GM19025 (cell line): ENCODE measurements at regions not wholly inside any gene's neighbourhood (a gene's known extent, or its start where the extent isn't known, plus 50 kb on each side); places are given as distances from the start of the nearest gene placed in this dataset.

Source experiments
- ATAC-seq: cut with Tn5 transposase; IDR thresholded peaks from one replicate; pipeline ENCODE4 v1.9.1; 2021; ENCODE audit warnings: mild to moderate bottlenecking, low read depth, moderate library complexity; ENCODE audit not compliant: unreplicated experiment

DNA sequence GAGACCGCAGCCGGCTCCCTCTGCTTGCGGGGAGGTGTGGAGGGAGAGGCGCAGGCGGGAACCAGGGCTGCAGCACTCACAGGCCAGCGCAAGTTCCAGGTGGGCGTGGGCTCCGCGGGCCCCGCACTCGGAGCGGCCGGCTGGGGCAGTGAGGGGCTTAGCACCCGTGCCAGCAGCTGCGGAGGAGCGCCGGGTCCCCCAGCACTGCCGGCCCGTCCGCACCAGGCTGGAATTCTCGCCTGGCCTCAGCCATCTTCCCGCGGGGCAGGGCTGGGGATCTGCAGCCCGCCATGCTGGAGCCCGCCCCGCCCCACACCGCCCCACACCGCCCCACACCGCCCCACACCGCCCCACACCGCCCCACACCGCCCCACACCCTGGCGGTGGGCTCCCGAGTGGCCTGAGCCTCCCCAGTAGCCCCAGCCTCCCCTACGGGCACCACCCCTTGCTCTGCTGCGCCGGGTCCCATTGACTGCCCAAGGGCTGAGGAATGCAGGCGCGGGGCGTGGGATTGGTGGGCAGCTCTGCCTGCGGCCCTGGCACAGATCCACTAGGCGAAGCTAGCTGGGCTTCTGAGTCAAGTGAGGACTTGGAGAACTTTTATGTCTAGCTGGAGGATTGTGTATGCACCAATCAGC lies 123.9 kb upstream of the MGAT5 start:
- ATAC-seq, result no peak

DNA sequence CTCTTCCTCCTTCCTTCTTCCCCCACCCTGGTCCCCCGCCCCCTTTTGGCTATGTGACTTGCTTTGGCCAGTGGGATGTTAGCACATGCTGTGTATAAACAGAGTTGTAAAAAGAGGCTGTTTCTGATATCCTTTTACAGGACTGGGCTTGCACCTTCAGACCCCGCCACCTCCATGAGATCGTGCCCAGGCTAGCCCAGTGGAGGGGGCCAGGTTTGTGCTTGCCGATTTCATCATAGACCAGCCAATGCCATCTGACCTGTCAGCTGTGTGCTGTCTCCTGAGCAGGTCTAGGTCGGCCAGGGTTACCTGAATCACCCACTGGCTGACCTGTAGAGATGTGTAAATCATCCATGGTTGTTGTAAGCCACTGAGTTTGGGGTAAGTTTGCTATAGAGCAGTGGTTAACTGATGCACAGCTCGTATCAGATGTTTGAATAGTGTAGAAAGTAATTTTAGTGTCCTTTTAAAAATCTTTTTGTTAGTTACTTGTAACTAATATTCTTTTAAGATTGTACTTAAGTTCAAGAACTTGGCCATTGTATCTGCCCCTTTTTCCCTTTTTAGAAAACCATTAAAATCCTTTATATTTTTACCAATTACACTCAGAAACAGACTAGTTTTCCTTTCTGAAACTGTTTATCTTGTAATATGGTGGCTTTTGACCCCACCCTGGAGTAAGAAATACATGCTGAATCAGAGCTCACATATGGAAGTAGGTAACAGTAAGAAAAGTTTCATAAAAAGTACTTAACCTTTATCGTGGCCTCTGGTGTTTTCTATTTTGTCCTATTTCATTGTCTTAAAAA lies 122.0 kb upstream of the MGAT5 start:
- ATAC-seq, result no peak

DNA sequence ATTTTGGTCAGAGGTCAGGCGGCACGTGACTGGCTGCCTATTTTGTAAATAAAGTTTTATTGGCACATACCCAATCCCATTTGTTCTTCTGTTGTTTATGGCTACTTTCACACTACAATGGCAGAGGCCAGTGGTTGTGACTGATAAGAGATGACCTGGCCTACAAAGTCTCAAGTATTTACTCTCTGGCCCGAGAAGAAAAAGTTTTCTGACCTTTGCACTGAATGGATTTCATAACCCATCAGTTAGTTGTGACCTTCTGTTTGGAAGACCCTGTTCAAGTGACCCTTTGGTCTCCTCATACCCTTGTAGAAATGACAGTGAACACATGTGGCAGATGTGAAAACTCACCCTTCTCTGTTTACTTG lies 121.4 kb upstream of the MGAT5 start:
- no peak for ATAC-seq

DNA sequence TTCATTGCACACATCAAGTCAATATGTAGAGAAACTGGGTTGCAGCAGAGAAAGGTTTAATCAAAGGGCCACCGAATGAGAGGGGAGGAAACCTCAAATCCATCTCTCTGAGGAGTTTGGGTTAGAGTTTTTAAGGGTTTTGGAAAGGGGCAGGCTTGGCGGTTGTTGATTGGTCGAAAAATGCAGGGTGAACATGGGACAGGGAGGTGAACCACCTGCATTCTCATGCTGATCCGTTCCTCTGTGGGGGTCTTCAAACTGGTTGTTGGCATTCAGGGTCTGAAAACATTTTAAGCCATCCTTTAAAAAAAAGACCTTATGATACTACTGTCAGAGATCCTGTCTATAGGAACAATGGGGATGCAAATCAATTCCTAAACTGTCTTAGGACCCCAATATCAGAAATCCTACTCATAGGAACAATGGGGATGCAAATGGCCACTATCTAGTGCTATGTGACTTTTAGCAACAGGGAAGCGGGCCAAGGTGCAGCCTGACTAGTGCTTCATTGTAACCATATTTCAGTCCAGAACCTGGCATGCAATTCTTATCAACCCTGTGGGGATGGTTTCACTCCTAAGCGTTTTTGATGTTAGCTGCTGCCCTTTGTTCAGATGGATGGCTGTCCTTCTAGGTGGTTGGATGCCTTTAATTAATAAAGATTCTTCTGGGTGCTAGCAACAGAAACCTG lies 120.1 kb upstream of the MGAT5 start:
- ATAC-seq, result no peak

DNA sequence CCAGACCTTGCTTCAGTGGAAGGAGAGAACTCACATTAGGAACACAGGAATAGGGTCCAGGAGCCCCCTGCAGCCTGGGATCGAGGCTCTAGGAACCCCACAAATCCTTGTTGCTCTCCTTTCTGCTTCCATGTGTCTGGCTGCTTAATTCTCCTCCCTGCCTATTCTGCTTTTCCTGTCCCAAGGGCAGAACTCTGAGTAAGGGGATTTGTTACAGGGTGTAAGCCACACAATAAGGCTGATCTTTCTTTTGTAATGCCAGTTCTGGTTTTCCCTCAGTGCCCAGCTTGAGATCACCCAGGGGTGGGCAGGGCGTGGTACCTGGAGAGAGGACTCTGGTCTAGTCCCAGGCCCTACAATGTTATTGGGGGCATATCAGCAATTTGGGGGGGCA lies 119.6 kb upstream of the MGAT5 start:
- no peak for ATAC-seq

DNA sequence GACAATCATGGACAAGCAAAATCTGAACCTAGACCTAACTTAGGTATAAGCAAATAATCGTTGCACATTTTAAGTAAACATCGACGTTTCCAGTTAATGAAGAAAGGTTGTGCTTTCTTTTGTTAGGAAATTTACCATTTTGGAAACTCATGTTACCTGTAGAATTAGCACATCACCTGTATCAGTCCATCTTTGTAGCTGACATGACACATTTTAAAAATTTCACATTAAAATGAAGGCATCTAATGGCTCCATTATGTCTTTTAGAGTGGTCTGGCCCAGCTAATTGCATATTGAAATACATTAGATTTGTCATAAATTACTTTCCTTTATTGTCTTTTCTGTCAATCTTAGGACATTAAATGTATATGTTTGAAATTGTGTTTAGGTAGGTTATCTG lies 119.0 kb upstream of the MGAT5 start:
- no peak for ATAC-seq

DNA sequence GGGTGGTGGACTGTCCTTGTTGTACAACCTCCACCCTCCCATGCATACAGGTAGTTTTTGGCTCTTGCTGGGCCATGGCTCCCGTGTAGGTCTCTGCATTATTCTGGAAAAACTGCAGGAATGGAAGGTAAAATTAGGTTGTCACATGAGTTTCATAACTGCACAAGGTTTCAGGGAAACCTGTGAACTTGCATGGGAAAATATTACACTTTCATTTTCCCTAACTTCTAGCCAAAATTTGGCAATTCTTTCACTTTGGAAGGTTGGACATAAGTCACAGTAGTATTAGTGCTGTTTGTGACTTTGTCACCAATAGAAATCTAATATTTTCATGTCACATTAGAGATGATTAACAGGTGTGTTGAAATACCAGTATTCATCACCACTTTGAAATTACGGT lies 118.1 kb upstream of the MGAT5 start:
- ATAC-seq, result no peak

DNA sequence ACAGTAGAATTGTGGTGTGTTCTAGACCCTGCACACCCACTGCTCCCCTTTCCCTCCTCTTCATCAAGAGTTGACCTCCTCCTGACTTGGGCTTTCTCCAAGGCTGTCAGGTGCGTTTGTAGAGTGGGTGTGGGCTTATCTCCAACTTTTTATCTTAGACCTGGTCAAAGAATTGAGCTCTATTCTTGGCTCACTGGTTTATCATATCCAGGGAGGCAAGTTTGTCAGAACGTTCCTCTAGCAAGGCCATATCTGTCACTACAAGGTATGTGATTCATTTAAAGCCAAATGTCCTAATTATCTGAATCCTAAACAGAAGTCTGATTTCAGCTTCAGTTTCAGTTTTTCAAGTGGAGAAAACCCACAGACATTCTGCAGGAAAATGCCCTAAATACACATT lies 117.1 kb upstream of the MGAT5 start:
- ATAC-seq, result no peak

DNA sequence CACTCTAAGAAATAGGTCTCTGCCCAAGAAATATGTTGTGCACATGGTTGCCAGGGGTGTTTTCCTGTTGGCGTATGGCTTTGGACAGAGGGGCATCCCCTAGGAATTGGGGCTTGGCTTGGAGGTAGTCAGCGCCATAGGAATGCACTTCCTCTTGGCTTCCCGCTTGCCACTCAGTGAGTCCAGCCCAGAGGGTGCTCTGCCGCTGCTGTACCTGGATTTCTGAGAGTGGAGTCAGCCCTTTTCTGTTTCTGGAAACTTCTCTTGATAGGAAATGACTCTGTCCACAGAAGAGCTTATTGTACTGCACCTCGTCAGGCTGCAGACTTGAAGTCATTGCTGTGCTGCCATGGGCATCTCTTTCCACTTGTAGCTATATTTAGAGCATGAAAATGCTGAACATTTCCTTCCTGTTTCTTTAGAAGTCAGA lies 116.7 kb upstream of the MGAT5 start:
- no peak for ATAC-seq

DNA sequence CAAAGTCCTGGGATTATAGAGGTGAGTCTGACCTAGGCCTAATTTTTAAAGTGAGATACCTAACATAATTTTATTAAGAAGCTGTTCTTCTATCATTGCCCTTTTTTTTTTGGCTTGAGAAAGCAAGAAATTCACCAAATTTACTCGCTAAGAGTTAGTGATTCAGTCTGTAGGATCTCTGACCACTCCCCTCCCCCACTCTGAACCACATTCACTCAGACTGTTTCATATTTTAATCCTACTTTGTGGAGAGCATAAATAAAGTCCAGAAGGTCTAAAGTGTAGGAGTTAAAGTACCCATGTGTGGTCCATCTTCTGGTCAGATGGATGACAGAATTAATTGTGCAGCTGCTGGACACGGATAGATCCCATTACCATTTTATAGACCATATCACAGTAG lies 115.8 kb upstream of the MGAT5 start:
- no peak for ATAC-seq

DNA sequence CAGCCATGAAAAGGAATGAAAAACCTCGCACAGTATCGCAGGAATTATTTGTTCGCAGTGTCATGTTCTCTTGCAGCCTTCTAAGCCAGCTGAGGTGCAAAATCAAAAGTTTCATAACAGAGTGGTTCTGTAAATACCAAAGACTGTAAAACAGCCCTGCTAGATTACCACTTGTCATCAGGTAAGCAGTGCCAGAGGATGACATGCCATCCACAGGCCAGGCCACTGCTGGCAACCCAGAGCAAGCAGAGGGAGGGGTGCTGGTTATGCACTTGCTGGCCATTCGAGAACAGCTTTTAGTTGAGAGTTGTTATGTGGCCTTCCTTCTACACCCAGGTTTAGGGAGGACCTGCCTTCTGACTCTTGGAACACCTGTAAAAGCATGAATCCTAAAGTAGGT lies 114.3 kb upstream of the MGAT5 start:
- no peak for ATAC-seq

DNA sequence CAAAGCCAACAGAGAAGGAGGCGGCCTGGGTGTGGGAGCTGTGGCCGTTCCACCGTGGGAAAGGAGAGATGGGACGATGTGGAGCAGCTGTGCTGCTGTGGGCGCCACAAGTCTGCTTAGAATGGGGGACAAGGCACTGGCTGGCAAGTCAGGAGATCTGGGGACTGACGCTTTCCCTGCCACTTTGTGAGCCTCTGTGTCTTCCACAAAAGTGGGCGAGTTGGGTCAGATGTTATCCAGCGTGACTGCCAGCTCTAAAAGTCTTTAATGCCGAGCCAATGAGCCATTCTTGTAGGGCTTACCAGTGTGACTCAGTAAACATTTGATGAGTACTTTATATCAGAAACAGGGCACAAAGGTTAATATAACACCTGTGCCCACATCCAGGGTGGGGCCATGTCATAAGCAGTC lies 113.6 kb upstream of the MGAT5 start:
- ATAC-seq, result no peak

DNA sequence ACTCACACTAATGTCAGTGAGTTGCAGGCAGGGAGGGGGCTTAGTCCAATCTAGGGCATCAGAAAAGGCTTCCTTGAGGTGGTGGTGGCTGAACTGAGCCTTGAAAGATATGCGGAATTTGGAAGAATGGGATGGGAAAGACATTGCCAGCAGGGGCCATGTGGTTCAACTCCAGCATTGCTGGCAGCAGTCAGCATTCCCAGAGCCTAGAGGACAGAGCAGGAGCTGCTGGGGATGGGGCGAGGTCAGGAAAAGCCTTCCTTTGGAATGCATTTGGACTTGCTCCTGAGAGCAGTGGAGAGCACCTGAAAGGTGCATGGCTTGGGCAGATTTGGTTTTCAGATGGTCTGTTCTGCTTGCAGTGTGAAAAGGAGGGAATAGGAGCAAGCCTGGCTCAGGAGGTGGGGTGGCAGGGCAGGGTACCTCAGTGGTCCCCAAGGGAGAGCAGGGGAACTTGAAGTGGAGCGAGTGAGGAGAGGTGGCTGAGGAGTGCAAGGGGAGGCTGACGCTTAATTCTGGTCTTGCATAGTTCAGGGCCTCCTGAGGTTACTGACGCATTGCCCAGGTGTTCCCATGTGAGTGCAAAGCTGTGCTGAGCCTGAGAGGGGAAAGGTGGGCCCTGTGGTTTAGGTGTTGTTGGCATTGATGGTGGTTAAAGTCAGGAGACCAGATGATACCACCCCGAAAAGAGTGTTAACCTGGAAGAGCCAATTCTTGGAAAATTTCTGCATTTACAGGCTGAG lies 112.1 kb upstream of the MGAT5 start:
- ATAC-seq, result no peak

DNA sequence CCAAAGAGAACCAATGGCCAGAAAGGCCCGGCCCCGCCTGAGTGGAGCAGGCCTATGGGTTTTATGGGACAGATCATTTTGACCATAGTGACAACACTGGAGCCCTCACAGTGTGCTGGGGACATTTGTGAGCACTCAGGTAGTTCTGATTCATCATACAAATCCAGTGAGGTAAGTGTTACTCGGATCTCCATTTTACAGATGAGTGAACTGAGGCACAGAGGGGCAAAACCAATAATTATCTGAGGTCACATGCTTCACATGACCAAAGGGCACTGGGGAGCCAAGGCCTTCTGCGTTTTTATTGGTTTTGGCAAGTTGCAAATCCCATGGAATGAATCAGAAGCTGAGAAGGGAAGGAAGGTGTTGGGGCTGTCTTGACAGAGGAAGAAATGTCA lies 111.5 kb upstream of the MGAT5 start:
- ATAC-seq, result no peak

DNA sequence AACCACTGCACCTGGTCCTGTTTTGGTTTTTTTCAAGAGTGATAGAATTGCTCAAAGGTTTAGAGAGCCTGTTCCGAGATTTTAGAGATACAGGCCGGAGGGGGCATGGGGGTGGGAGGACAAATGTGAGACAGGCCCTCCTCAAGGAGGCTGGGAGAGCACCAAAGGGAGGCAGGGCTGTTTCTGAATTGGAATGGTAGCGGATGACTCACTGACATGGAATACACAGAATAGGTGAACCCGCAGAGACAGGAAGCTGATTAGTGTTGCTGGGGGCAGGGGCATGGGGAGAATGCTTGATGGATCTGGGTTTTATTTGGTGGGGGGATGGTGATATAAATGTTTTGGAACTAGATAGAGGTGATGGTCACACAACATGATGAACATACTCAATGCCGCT lies 111.0 kb upstream of the MGAT5 start:
- ATAC-seq, result no peak

DNA sequence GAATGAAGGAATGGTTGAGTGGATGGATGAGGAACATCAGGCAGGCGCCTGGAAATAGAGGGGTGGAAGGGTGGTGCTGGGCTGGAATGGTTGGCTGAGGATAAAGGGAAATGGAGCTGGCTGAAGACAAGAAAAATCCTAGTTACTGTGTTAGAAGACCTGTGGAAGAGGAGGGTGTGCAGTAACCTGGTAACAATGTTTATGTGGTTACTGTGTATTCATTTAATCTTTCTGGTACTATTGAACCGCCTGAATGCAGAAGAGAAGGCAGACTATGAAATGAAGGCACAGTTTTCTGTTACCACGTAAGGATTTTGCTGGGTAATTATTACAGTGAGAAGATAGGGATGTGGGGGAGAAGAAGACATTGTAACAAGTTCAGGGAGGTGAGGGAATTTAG lies 110.3 kb upstream of the MGAT5 start:
- ATAC-seq, result no peak

DNA sequence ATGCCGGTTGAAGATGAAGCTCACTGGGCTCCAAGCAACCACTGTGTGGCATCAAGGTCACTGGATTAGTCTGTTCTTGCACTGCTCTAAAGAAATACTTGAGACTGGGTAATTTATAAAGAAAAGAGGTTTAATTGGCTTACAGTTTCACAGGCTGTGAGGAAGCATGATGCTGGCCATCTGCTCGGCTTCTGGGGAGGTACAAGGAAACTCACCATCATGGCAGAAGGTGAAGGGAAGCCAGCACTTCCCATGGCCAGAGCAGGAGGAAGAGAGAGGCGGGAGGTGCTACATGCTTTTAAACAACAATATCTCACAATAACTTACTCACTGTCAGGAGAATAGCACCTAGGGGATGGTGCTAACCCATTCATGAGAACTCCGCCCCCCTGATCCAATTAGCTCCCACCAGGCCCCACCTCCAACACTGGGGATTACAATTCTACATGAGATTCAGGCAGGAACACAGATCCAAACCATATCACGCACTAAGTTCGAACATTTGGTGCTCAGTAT lies 109.7 kb upstream of the MGAT5 start:
- ATAC-seq, result no peak

DNA sequence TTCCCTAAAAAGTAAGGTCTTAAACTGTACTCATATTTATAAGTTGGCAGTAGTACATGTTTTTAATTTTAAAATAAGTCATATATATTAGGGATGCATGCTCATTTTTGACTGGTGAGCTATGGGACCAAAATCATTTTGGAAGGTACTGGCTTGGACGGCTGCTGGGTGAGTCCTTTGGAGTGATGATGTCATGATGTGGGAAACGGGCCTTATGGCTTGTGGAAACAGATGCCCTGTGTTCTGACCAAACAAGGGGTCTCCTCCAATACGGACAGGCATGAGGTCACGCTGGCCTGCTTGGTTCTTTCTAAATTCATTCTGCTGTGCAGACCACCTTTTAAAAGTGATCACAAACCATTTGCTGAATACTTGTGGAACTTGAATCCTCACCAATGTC lies 109.2 kb upstream of the MGAT5 start:
- ATAC-seq, result no peak

DNA sequence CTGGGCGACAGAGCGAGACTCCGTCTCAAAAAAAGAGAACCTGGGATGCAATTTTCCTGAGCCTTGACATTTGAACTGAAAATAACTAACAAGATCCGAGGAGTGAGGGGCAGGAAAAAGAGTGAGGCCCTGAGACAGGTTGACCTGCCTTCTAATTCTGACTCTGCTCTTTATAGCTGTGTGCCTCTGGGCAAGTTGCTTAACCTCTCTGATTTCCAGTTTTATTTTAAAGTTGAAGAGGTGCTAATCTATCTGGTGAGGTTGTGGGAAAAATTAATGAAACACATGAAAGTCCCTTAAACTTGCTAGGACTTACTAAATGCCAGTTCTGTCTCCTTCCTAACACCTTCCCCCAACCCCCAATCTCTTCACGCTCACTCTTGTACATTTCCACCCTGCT lies 108.4 kb upstream of the MGAT5 start:
- no peak for ATAC-seq

DNA sequence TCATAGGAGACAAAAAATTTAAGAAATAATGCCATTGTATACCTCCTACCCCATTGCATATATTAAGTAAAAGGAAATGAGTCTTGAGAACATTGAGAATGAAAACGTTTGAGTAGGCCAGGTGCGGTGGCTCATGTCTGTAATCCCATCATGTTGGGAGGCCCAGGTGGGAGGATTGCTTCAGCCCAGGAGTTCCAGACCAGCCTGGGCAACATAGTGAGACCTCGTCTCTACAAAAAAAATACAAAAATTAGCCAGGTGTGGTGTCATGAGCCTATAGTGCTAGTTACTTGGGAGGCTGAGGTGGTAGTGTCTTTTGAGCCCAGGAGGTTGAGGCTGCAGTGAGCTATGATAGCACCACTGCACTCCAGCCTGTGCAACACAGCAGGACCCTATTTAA lies 107.7 kb upstream of the MGAT5 start:
- no peak for ATAC-seq

DNA sequence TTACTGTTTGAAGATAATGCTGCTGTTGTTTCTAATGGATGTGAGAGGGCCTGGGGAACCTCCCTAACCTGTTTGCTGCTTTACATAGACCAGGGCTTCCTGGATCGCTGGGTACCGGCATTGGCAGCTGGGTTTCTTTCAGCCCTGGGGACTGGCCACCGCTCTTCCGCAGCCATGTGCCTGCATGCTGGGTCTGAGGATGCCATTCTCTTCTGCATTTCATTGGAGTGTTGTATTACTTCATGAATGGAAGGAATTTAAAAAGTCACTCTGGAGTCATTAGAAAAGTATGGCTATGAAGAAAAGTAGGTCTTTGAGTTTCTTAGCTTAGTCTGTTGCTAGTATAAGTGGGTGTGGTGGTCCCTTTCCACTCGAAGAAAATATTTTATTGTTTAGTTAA lies 107.3 kb upstream of the MGAT5 start:
- ATAC-seq, result no peak
